Fibroblast of mammary gland (primary cell): ENCODE measurements at regions not wholly inside any gene's neighbourhood (a gene's known extent, or its start where the extent isn't known, plus 50 kb on each side); places are given as distances from the start of the nearest gene placed in this dataset.

Experiments used
- DNase-seq: peaks from one replicate; pipeline ENCODE4 v3.0.0-alpha.2; 2010; ENCODE audit warnings: low read depth
- H3K4me3 ChIP-seq: 2 replicates; pipeline ENCODE4 v1.5.1; 2011; ENCODE audit warnings: low read depth, mild to moderate bottlenecking, low read length, moderate library complexity; ENCODE audit not compliant: control insufficient read depth
- TF ChIP-seq, protein P1 (sequence below): conservative IDR thresholded peaks from 2 replicates; pipeline ENCODE4 v1.5.1; 2011; ENCODE audit warnings: low read depth, low read length, inconsistent platforms; ENCODE audit not compliant: control insufficient read depth, insufficient read depth

GRCh38 chr1:81317191-81317590 lies 483.5 kb upstream of the ADGRL2 start:
- no peak overlapping the region for H3K4me3 ChIP-seq
- no peak for DNase-seq
- TF ChIP-seq, protein P1, sequence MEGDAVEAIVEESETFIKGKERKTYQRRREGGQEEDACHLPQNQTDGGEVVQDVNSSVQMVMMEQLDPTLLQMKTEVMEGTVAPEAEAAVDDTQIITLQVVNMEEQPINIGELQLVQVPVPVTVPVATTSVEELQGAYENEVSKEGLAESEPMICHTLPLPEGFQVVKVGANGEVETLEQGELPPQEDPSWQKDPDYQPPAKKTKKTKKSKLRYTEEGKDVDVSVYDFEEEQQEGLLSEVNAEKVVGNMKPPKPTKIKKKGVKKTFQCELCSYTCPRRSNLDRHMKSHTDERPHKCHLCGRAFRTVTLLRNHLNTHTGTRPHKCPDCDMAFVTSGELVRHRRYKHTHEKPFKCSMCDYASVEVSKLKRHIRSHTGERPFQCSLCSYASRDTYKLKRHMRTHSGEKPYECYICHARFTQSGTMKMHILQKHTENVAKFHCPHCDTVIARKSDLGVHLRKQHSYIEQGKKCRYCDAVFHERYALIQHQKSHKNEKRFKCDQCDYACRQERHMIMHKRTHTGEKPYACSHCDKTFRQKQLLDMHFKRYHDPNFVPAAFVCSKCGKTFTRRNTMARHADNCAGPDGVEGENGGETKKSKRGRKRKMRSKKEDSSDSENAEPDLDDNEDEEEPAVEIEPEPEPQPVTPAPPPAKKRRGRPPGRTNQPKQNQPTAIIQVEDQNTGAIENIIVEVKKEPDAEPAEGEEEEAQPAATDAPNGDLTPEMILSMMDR: no peak

DNA sequence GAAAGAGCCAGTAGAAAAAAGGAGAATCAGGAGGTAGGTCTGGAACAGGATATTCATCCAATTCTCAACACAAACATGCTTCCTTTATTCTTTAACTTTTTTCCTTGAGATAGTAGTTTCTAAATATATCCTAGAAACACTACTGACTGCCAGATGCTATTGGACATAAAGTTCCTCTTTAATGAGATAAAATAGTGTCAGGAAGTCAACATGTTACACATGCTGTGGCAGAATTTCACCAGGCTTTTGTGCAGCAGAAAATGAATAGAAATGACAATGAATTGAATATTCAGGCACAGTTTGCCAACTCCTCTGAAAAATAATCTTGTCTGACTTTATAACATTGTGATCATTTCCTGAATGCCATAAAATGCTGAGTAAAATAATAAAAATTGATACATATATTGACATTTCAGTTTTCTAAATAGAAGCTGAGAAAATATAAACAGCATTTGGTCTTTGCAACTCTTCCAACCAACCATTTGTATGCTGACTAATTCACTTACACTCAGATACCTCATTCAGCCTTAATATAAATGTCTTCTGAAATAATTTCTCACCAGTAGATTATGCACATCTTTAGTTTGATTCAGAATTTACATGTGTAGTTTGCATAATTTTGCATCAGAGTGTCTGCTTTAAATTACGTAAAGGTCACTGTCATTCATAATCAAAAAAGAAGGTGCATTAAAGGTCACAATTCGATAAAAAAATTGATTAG lies 486.1 kb upstream of the ADGRL2 start:
- no peak overlapping the region for H3K4me3 ChIP-seq
- TF ChIP-seq, protein P1: no peak
- no peak for DNase-seq

- TF ChIP-seq, protein P1: no peak
- DNase-seq: no peak
- no peak overlapping the region for H3K4me3 ChIP-seq
Measured at GRCh38 chr1:81313289-81313688, 487.4 kb upstream of the ADGRL2 start.

DNA sequence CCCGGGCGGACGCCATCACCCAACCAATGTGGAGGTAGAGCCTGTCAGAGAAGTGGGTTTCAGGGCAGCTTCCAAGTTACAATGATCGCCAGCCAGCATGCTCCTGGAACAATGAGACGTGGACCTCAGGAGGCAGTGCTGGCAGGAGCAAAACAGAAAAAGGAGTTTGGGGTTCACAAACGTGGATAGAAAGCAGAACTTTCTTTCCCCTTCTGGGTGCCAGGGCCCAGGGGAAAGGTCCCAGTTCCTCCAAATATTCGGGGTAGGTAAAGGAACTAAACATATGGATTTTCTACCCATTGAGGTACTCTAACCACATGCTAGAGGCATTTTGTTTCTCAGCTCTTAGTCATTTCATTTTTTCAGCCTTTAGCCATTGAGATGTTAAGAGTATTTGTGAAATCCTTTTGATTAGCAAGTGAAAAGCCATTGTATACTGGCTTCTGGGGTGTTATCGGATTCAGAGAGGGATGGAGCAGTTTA lies 488.4 kb upstream of the ADGRL2 start:
- no peak overlapping the region for H3K4me3 ChIP-seq
- TF ChIP-seq, protein P1: no peak
- no peak for DNase-seq

GRCh38 chr1:81310250-81310649 lies 490.5 kb upstream of the ADGRL2 start:
- H3K4me3 ChIP-seq: no peak overlapping the region
- DNase-seq: no peak
- TF ChIP-seq, protein P1: no peak

GRCh38 chr1:81308191-81308590 lies 492.5 kb upstream of the ADGRL2 start:
- TF ChIP-seq, protein P1: no peak
- DNase-seq: no peak
- no peak overlapping the region for H3K4me3 ChIP-seq
